ENCODE measurements at regions not wholly inside any gene's neighbourhood (a gene's known extent, or its start where the extent isn't known, plus 50 kb on each side); places are given as distances from the start of the nearest gene placed in this dataset.

DNA sequence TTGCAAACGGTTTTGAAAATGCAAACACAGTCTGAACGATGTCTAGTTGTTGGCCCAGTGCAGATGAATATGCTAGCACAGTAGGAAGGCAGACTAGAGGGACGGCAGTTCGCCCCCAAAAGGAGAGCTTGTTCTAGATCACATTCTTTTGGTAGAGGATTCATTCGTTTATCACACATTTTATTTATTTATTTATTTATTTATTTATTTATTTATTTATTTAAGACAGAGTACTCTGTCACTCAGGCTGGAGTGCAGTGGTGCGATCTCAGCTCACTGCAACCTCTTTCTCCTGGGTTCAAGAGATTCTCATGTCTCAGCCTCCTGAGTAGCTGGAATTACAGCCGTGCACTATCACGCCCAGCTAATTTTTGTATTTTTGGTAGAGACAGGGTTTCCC lies 59.4 kb upstream of the ZPBP start:
- intact Hi-C loops (cut with micrococcal nuclease; ENCODE audit: unreplicated experiment) (no loop called here), in situ Hi-C loops (cut with HindIII; ENCODE audit: extremely low pct_ligation_motif_present, low pct_unique_long_range_greater_than_20kb) (no loop called here)
- no peaks in the 10 kb centered on the region for H3K4me1 ChIP-seq (ENCODE audit: insufficient read depth, low read length)
- no peaks in the 10 kb centered on the region for H4K20me1 ChIP-seq (ENCODE audit: insufficient read depth, low read length)
- H3K9me3 ChIP-seq (ENCODE audit: low read length), result no peaks in the 10 kb centered on the region
- H3K4me3 ChIP-seq (replicated peaks in 1 of 3; ENCODE audit: insufficient read depth in 1 of 3, low read depth in 2 of 3, low read length in 3 of 3), result no peak overlapping the region
- H3K27ac ChIP-seq (ENCODE audit: extremely low read length, insufficient read depth, low read length), result no peak overlapping the region
- H3K27me3 ChIP-seq (ENCODE audit: control insufficient read depth in 1 of 2, insufficient read depth in 2 of 2, low read length in 2 of 2), result 0 out of 5 replicates have a peak, but pooled peaks cover 0 to 3% of the 10 kb centered on the region in 2 experiments
- no peak overlapping the region for H3K4me2 ChIP-seq (ENCODE audit: low read depth, low read length)
- FAIRE-seq (no peak), ATAC-seq (no peak), DNase-seq (ENCODE audit: low spot score) (no peak)
- no peaks in the 10 kb centered on the region for H3K36me3 ChIP-seq (replicated peaks in 1 of 2; ENCODE audit: control insufficient read depth in 1 of 2, insufficient read depth in 2 of 2, low read length in 2 of 2)
- CTCF ChIA-PET (ENCODE audit: low intra/inter-chr PET ratio, low total read pairs), result no interaction called here
- POLR2A ChIA-PET, result no interaction called here
- no peak overlapping the region for H3K9ac ChIP-seq (ENCODE audit: insufficient read depth, low read depth, low read length)
- TF ChIP-seq SNRNP70 (IDR thresholded peaks at IDR 0.05; ENCODE audit: low read depth, low read length) (no peak), SALL1 (CRISPR knock-in tag; IDR thresholded peaks at IDR 0.05) (no peak), SMARCE1 (IDR thresholded peaks at IDR 0.05; ENCODE audit: borderline replicate concordance) (no peak)
- no peaks in the 10 kb centered on the region for H3K79me2 ChIP-seq (ENCODE audit: insufficient read depth, low read length)
- no peak overlapping the region for H2AFZ ChIP-seq (ENCODE audit: low read length)
- BruUV-seq (replicated peaks), result no TSS peak
- 11% methylated on average over 8 of the region's 8 CpGs for WGBS (ENCODE audit: low lambda C conversion rate)

DNA sequence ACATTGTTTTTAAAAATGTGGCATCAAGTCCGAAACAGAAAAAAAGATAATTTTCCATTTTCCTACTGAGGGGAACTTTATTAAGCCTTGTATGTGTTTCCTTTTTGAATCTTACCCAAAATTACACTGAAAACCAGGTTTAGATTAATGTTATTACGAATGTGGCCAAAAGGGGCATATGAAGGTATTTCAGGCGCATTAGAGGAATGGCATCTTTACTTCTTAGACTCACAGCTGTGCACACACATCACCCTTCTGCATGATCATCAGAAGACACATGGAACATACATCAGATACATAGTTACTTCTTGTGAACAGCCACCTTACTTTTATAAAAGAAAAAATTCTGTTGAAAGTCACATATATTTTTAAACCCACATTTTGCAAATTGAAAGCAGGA lies 58.6 kb upstream of the ZPBP start:
- H3K4me2 ChIP-seq (ENCODE audit: low read depth, low read length), result no peak overlapping the region
- H3K9ac ChIP-seq (ENCODE audit: insufficient read depth, low read depth, low read length), result no peak overlapping the region
- ChIA-PET POLR2A (no interaction called here), CTCF (ENCODE audit: low intra/inter-chr PET ratio, low total read pairs) (no interaction called here)
- no peak for TF ChIP-seq ZNF678 (CRISPR knock-in tag; IDR thresholded peaks at IDR 0.05)
- TF ChIP-seq, protein P1, sequence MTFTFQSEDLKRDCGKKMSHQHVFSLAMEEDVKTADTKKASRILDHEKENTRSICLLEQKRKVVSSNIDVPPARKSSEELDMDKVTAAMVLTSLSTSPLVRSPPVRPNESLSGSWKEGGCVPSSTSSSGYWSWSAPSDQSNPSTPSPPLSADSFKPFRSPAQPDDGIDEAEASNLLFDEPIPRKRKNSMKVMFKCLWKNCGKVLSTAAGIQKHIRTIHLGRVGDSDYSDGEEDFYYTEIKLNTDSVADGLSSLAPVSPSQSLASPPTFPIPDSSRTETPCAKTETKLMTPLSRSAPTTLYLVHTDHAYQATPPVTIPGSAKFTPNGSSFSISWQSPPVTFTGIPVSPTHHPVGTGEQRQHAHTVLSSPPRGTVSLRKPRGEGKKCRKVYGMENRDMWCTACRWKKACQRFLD (CRISPR knock-in tag; IDR thresholded peaks at IDR 0.05; ENCODE audit: borderline replicate concordance), result no peak
- no peak for TF ChIP-seq ZKSCAN1 (IDR thresholded peaks at IDR 0.05; ENCODE audit: low read length)
- BruUV-seq (replicated peaks), result no TSS peak
- H3K36me3 ChIP-seq (replicated peaks in 1 of 2; ENCODE audit: control insufficient read depth in 1 of 2, insufficient read depth in 2 of 2, low read length in 2 of 2), result no peaks in the 10 kb centered on the region
- no peaks in the 10 kb centered on the region for H4K20me1 ChIP-seq (ENCODE audit: insufficient read depth, low read length)
- no peak for DNase-seq (ENCODE audit: low spot score)
- no peak overlapping the region for H2AFZ ChIP-seq (ENCODE audit: low read length)
- H3K4me1 ChIP-seq (ENCODE audit: insufficient read depth, low read length), result no peaks in the 10 kb centered on the region
- no peaks in the 10 kb centered on the region for H3K79me2 ChIP-seq (ENCODE audit: insufficient read depth, low read length)
- H3K27me3 ChIP-seq (ENCODE audit: control insufficient read depth in 1 of 2, insufficient read depth in 2 of 2, low read length in 2 of 2), result 0 out of 5 replicates have a peak, but pooled peaks cover 0 to 3% of the 10 kb centered on the region in 2 experiments
- H3K4me3 ChIP-seq (replicated peaks in 1 of 3; ENCODE audit: insufficient read depth in 1 of 3, low read depth in 2 of 3, low read length in 3 of 3), result no peak overlapping the region
- FAIRE-seq, result no peak
- in situ Hi-C loops (cut with HindIII; ENCODE audit: extremely low pct_ligation_motif_present, low pct_unique_long_range_greater_than_20kb) (no loop called here), intact Hi-C loops (cut with micrococcal nuclease; ENCODE audit: unreplicated experiment) (no loop called here)
- no peak for ATAC-seq
- H3K9me3 ChIP-seq (ENCODE audit: low read length), result no peaks in the 10 kb centered on the region
- H3K27ac ChIP-seq (ENCODE audit: extremely low read length, insufficient read depth, low read length), result no peak overlapping the region
- 24% methylated on average over 3 of the region's 3 CpGs for WGBS (ENCODE audit: low lambda C conversion rate)
